ENCODE measurements at regions not wholly inside any gene's neighbourhood (a gene's known extent, or its start where the extent isn't known, plus 50 kb on each side); places are given as distances from the start of the nearest gene placed in this dataset.
"Not testable (repeated sequence)": the region's sequence is repeated elsewhere in the genome, so short reads cannot be mapped to it uniquely, and the experiment has no call there.

- TF ChIP-seq CTCF (IDR thresholded peaks at IDR 0.05; ENCODE audit: low read length); EZH2 (optimal IDR thresholded peaks at IDR 0.05; ENCODE audit: low read depth, low read length); EZH2phosphoT487 (IDR thresholded peaks at IDR 0.05; ENCODE audit: low read length): not testable (repeated sequence)
Observed at GRCh38 chr22:41039641-41040040, 52.8 kb upstream of the EP300 start.

All from MM.1S (cell line).